NCI-H524 (cell line): ENCODE measurements at regions not wholly inside any gene's neighbourhood (a gene's known extent, or its start where the extent isn't known, plus 50 kb on each side); places are given as distances from the start of the nearest gene placed in this dataset.
A peak's percentile ranks its signal among the peaks of the same experiment; 100 is the strongest.
"Not testable (repeated sequence)": the region's sequence is repeated elsewhere in the genome, so short reads cannot be mapped to it uniquely, and the experiment has no call there.

Experiments
- DNase-seq, 2 experiments: peaks; one replicate each; lab custom pipeline; 2025; lab: John Stamatoyannopoulos, UW

GRCh38 chr2:41294331-41294730, 753.5 kb upstream of the PKDCC start:
- peak in 1 of 2 experiments; percentile 26 for DNase-seq

- no peak for DNase-seq
These were observed 734.7 kb upstream of the PKDCC start for GRCh38 chr2:41313082-41313481.

- no peak for DNase-seq
These were observed 733.2 kb upstream of the PKDCC start for GRCh38 chr2:41314511-41315070.

GRCh38 chr2:41319437-41319836, 728.4 kb upstream of the PKDCC start:
- DNase-seq, result no peak

GRCh38 chr2:41320491-41320890, 727.3 kb upstream of the PKDCC start:
- DNase-seq, result no peak

- DNase-seq, result no peak
These were observed 726.5 kb upstream of the PKDCC start for GRCh38 chr2:41321351-41321750.

- peak; percentile 14 to 62 for DNase-seq
These were observed 721.0 kb upstream of the PKDCC start for GRCh38 chr2:41326851-41327250.

GRCh38 chr2:41329040-41329439, 718.8 kb upstream of the PKDCC start:
- DNase-seq, result peak in 1 of 2 experiments; percentile 49

GRCh38 chr2:41334159-41334558, 713.7 kb upstream of the PKDCC start:
- DNase-seq, result no peak

GRCh38 chr2:41335573-41335972, 712.2 kb upstream of the PKDCC start:
- DNase-seq, result not testable (repeated sequence)

GRCh38 chr2:41337956-41338355, 709.9 kb upstream of the PKDCC start:
- DNase-seq, result no peak

- no peak for DNase-seq
These were observed 703.3 kb upstream of the PKDCC start for GRCh38 chr2:41344529-41344928.

- peak in 1 of 2 experiments; percentile 55 for DNase-seq
These were observed 694.8 kb upstream of the PKDCC start for GRCh38 chr2:41353060-41353459.

- no peak for DNase-seq
These were observed 692.0 kb upstream of the PKDCC start for GRCh38 chr2:41355794-41356193.

GRCh38 chr2:41364842-41365241, 683.0 kb upstream of the PKDCC start:
- no peak for DNase-seq

GRCh38 chr2:41375901-41376300, 671.9 kb upstream of the PKDCC start:
- DNase-seq, result no peak

GRCh38 chr2:41377837-41378236, 670.0 kb upstream of the PKDCC start:
- DNase-seq, result no peak

- no peak for DNase-seq
These were observed 669.4 kb upstream of the PKDCC start for GRCh38 chr2:41378420-41378819.

- no peak for DNase-seq
These were observed 668.2 kb upstream of the PKDCC start for GRCh38 chr2:41379496-41380221.

GRCh38 chr2:41381701-41382100, 666.1 kb upstream of the PKDCC start:
- peak in 1 of 2 experiments; percentile 16 for DNase-seq

- DNase-seq, result no peak
These were observed 660.3 kb upstream of the PKDCC start for GRCh38 chr2:41387519-41387918.

GRCh38 chr2:41393621-41394020, 654.2 kb upstream of the PKDCC start:
- peak in 1 of 2 experiments; percentile 64 for DNase-seq

- DNase-seq, result no peak
These were observed 653.3 kb upstream of the PKDCC start for GRCh38 chr2:41394541-41394940.

- DNase-seq, result no peak
These were observed 652.1 kb upstream of the PKDCC start for GRCh38 chr2:41395692-41396091.
